Fibroblast of skin of back (primary cell): ENCODE measurements at regions not wholly inside any gene's neighbourhood (a gene's known extent, or its start where the extent isn't known, plus 50 kb on each side); places are given as distances from the start of the nearest gene placed in this dataset.

Experiments
- DNase-seq: peaks from one replicate; pipeline ENCODE4 v3.0.0-alpha.2; 2013

- peak; percentile 94 for DNase-seq
Measured at GRCh38 chr3:99108508-99108907, 207.0 kb upstream of the DCBLD2 start.

GRCh38 chr3:99094606-99095005 lies 193.1 kb upstream of the DCBLD2 start:
- DNase-seq = no peak

DNA sequence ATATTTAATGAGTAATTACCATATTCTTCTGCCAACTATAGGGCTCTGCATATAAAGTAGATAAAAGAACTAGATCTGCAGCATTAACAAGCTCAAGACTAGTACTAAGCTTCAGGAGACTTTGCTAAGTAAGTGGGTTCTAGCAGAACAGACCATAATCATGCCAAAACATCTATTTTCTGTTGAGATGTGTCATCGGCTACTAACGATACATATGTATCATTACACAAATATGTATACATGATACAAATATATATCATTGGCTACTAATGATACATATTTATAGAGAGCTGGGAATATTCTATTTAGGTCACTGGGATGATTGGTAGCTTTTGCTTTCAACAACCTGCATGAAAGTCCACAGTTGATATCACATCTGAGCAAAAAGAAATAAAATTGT lies 185.8 kb upstream of the DCBLD2 start:
- no peak for DNase-seq

DNA sequence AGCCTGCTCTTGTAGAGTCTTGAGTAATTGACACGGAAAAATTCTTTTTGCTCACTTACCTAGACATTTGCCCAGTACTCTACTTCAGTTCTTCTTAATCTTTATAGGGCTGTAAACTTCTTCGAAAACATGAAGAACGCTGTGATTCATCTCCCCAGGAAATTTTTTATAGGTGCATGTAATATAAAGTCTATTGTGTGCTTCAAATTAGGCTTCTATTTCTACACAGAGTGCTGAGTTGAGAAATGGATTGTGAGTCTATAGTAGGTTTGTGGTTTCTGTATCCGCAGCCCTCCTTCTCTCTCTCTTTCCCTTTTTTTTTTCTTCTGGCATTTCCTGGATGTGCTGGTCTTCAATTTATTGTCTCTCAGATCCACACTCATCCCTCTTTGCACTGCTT lies 183.3 kb upstream of the DCBLD2 start:
- peak; percentile 6 for DNase-seq

DNA sequence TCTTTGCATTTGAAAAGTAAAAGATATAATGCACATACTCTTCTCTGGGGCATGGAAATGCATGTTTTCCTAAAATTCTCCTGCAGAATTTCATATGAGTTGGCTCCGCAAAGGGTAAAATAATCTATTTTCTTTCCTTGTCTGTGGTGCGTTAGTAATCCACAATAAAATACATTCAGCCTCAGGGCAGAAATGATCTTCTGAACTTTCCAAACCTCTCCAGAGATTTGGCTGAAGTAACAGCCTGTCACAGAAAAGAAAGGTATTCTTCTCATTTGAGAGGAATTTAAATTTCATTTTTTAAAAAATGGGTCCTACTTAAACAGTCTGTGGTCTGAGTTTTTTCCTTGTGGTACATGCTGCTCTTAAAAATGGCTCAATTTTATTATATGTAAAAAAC lies 182.7 kb upstream of the DCBLD2 start:
- DNase-seq = no peak

DNA sequence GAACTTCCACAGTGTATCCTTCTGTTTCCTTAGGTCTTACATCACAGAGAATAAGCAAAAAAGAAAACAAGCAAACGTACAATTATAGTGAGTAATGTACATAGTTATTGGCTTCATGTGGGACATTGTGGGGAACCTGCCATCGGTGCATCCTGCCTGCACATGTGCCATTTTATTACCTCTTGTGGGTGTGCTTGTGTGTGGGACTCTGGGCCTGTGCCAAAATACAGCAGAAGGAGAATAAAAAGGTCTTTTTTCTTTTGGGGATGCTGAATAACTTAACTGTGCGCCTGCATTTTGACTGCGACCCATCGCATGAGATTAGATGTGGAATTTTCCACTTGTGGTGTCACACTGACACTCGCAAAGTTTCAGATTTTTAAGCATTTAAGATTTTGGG lies 169.6 kb upstream of the DCBLD2 start:
- no peak for DNase-seq

- no peak for DNase-seq
Measured at GRCh38 chr3:99069973-99070372, 168.5 kb upstream of the DCBLD2 start.

DNA sequence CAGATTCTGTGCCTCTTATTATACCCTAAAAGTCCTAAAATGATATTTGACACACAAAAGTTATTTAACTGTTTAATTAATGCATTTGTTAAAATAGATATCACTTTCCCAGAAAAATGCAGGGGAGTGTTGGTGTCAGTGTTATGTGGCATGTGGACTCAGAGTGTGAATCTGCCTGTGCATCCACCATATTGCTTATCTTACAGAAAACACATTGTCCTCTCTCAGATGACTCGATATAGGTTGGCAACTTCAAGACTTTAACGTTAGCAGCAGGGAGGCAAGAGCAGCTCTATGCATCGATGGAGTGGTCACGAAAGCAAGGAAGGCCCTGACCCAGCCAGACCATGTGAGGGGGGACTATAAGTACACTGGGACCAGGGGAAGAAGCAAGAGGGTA lies 165.4 kb upstream of the DCBLD2 start:
- no peak for DNase-seq

DNA sequence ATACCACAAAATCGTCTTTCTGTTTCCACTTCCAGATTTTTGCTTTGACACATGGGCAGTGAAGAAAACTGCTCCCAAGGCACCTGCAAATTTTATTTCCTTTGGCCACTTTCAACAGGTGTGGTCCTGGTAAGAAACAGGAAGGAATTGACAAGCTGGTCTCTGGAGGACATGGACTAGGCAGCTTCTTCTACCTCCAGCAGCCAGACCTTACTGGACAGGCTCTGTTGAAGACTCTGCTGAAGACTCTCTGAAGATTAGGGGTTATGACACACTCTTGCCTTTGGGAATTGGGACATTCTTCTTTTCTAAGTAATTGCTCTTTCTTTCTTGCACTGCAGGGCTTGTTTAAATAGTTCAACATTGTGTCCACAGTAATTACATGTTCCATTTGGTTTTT lies 147.7 kb upstream of the DCBLD2 start:
- DNase-seq = peak; percentile 34

DNA sequence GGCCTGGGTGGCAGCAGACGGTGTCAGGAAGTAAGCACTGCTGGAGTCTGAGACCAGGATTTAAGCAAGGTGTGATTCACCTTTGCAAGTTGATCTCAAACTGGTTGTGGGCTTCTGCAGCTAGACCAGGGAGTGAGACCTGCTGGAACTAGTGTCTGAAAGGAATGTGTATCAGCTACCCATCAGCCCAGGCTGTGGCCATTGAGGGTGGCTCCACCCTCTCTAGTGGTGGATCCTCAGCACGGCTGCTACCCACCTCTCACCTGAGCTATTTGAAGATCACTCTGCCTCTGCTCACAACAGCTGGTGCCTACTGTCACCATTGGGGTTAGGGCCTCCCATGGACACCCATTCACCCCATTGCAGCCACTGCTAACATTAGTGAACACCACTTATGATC lies 140.3 kb upstream of the DCBLD2 start:
- DNase-seq = no peak

DNA sequence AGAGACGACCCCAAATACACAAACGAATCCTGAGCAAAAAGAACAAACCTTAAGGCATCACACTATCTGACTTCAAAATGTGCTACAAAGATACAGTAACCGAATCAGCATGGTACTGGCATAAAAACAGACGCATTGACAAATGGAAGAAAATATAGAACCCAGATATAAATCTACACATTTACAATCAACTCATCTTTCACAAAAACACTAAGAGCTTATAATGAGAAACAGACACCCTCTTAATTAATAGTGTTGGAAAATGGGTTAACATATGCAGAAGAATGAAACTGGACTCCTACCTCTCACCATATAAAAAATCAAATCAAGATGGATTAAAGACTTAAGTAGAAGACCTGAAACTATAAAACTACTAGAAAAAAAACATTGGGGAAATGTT lies 130.3 kb upstream of the DCBLD2 start:
- DNase-seq = no peak

DNA sequence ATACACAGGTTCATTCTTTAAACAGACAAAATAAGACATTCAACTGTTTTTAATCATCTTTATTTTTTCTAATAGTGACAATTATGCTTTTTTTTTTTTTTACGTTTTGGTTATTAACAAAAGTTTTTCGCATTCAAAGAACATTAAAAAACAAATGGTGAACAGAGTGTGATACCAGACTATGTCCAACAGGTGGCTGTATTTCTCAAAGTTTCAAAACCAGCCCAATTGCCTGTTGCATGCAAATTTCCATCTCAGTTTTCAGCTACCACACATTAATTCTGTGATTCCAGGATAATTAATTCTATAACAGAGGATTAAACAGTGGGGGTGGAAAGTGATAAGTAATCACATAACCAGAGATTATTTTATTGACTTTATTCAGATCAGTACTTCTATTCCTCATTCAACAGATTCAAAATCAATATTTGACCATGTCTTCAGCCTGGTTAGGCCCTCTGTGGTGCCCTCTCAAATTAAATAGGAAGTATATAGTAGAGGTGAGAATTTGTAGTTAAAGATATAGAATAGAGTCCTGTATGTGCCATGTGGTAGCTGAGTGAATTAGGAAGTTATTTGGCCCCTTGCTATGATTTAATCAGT lies 122.2 kb upstream of the DCBLD2 start:
- DNase-seq = peak; percentile 59

- no peak for DNase-seq
Measured at GRCh38 chr3:99021466-99021865, 120.0 kb upstream of the DCBLD2 start.

DNA sequence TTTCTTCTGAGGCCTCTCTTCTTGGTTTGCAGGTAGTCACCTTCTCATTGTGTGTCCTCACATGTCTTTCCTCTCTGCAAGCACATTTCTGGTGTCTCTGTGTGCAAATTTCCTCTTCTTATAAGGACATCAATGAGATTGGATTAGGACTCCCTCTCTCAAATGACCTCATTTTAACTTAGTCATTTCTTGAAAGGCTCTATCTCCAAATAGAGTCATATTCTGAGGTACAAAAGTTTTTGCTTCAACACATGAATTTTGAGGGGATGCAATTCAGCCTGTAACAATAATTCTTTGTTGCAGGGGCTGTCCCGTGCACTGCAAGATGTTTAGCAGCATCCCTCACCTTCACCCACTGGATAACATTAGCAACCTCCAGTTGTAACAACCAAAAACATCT lies 115.0 kb upstream of the DCBLD2 start:
- peak; percentile 9 for DNase-seq

DNA sequence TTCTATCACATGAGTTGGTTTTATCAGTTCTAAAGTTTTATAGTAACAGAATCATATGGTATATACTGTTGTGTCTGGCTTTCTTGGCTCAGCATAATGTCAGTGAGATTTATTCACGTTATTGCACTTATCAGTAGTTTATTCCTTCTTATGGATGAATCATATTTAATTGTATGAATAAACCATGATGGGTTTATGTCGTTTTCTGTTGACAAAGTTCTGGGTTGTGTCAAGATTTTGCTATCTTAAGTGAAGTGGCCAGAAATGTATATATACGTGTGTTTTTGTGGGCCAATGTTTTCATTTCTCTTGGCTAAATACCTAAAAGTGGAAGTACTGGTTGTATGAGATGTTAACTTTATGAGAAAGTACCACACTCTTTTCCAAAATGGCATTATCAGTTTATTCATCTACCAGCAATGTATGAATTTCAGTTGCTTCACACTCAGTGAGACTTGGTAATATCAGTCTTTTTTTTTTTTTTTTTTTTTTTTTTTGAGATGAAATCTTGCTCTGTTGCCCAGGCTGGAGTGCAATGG lies 112.4 kb upstream of the DCBLD2 start:
- no peak for DNase-seq

DNA sequence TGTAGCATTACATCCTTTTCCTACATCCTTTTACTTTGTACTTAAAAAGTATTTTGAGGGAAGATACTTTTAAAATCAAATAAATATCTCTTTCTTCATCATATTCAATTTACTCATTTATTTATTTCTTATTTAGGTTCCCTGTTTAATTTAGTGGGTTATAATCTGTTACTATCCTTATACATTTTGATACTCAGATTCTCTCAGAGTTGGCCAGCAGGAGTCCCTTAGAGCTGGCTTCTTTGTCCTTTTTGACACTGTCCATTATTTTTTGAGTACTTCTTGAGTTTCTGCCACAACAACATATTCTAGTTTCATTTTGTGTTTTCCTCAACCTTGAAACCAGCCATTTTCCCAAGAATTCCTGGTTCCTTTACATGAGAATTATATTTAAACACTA lies 111.6 kb upstream of the DCBLD2 start:
- DNase-seq = no peak

DNA sequence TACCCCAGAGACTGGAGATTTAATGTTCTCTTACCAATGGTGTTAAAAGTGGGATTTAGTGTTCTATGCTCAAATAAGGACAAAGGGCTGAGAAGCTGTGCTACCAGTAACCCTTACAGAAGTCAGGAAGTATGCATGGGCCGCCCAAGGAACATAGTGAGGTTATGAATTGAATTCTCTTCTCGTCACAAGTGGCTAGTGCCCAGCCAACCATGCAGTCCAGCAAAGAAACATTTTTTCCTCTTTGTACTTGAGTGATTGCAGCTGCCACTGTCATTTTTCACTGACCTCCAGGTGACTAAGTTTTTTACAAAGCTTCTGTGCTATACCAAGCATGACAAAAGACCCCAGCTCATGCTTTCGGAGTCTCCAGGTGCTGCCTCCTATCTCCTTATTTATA lies 110.6 kb upstream of the DCBLD2 start:
- DNase-seq = peak; percentile 25

- DNase-seq = no peak
Measured at GRCh38 chr3:99009851-99010250, 108.4 kb upstream of the DCBLD2 start.

GRCh38 chr3:99006686-99007085 lies 105.2 kb upstream of the DCBLD2 start:
- no peak for DNase-seq

DNA sequence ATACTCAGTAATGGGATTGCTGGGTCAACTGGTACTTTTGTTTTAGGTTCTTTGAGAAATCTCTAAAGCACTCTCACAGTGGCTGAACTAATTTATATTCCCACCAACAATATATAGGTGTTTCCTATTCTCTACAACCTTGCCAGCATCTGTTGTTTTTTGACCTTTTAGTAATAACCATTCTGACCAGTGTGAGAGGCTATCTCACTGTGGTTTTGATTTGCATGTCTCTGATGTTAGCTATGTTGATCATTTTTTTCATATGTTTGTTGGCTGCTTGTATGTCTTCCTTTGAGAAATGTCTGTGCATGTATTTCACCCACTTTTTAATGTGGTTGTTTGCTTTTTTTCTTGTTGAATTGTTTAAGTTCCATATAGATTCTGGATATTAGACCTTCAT lies 98.2 kb upstream of the DCBLD2 start:
- no peak for DNase-seq

- DNase-seq = peak; percentile 66
Measured at GRCh38 chr3:98994128-98994762, 92.8 kb upstream of the DCBLD2 start.

- no peak for DNase-seq
Measured at GRCh38 chr3:98991393-98991792, 89.9 kb upstream of the DCBLD2 start.

GRCh38 chr3:98990657-98991056 lies 89.2 kb upstream of the DCBLD2 start:
- no peak for DNase-seq

DNA sequence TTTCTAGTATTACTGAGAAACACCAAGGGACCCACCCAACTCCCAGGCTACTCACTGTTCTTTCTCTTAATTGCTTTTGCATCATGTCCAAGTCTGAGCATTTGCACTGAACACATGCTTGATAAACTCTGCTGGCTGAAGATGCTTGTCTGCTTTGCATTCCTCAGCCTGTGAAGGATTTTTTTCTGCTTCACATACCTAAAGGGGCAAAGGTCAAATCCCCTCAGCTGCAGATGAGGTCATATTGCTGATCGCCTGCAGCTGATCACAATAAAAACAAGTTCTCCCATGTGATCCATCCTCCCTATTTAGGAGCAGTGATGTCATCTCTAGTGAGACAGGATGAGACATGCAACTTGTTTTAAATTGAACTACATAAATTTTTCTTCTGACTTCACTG lies 84.6 kb upstream of the DCBLD2 start:
- DNase-seq = peak; percentile 76

DNA sequence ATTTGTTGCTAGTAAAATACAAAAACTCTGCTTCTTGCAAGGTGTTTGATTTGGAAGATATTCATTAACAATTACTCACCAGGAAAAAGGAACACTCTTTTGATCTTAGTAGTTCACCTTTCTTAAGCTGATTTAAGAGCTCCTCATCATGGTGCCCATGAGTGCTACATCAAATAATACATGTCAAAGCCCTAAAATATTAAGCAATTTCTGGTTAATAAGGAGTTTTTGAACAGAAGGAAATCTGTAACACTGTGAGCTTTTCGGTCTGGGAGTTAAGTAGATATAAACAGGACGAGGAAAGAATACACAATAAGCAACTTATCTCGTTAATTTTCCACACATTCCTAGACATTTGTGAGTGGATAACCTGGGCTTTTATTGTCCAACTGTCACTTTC lies 83.9 kb upstream of the DCBLD2 start:
- DNase-seq = no peak
